ENCODE measurements at regions not wholly inside any gene's neighbourhood (a gene's known extent, or its start where the extent isn't known, plus 50 kb on each side); places are given as distances from the start of the nearest gene placed in this dataset.

DNA sequence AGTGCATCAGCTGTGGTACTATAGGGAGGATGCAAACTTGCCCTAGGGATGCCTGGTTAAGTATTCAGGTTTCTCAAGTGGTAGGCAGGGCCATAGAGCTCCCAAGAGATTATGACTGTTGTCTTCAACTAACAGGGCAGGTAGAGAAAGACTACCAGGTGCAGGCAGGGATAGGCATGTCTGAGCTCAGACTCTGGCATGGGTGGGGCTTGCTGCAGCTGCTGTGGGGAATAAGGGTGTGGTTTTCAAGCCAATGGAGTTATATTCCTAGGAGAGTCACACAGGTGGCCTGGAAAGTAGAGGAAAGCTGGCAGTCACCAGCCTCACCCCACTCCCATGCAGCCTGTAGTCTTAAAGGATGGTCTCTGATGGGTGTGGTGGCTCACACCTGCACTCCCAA is 673.4 kb upstream of the ADGRL4 start:
- Histone ChIP-seq H3K36me3 (no peaks in the 10 kb centered on the region), H3K4me3 (no peak overlapping the region), H3K9me3 (replicated peaks) (peaks cover 48% of the 10 kb centered on the region), H3K4me1 (no peaks in the 10 kb centered on the region), H3K27me3 (ENCODE audit: low read depth) (no peaks in the 10 kb centered on the region), H3K27ac (replicated peaks) (no peak overlapping the region)
- no peak for DNase-seq
- TF ChIP-seq, protein P1, sequence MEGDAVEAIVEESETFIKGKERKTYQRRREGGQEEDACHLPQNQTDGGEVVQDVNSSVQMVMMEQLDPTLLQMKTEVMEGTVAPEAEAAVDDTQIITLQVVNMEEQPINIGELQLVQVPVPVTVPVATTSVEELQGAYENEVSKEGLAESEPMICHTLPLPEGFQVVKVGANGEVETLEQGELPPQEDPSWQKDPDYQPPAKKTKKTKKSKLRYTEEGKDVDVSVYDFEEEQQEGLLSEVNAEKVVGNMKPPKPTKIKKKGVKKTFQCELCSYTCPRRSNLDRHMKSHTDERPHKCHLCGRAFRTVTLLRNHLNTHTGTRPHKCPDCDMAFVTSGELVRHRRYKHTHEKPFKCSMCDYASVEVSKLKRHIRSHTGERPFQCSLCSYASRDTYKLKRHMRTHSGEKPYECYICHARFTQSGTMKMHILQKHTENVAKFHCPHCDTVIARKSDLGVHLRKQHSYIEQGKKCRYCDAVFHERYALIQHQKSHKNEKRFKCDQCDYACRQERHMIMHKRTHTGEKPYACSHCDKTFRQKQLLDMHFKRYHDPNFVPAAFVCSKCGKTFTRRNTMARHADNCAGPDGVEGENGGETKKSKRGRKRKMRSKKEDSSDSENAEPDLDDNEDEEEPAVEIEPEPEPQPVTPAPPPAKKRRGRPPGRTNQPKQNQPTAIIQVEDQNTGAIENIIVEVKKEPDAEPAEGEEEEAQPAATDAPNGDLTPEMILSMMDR (IDR thresholded peaks at IDR 0.05; ENCODE audit: borderline replicate concordance) = no peak
- intact Hi-C loops (cut with micrococcal nuclease) = no loop called here

DNA sequence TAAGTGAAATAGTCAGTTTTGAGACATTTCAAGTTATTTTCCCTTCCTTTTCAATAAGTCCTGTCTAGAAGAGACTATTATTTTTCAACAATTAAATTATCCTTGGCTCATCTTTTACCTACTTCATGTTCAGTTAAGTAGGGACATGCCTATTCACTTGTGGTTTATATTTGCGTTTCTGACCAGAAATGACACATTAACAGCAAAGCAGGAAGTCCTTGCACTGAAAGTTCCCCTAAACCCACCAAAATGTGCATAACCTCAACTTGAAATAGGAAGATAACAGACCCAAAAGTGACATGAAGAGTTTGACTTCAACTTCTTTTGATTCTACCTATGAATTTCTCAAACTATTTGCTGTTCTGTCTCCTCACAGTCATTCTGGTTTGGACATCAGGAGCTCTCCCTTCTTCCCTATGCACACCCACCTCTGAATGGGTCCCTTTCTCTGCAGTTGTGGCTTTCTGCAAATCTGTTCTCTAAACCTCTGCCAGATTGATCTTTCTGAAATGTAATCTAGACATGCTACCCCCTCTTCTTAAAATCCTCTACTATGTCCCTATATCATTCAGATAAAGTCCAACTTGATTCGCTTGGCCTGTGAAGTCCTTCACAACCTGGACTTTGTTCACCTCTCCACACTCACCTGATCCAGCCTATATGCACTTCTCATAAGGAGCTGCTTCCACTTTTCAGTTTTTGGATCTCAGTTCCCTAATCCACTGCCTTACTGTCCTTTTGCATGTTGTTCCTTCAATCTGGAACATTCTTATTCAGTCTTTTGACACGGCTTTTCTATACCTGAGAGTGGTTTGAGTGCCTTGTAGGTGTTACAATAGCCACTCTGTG is 661.5 kb upstream of the ADGRL4 start:
- no peak overlapping the region for H3K4me3 ChIP-seq

DNA sequence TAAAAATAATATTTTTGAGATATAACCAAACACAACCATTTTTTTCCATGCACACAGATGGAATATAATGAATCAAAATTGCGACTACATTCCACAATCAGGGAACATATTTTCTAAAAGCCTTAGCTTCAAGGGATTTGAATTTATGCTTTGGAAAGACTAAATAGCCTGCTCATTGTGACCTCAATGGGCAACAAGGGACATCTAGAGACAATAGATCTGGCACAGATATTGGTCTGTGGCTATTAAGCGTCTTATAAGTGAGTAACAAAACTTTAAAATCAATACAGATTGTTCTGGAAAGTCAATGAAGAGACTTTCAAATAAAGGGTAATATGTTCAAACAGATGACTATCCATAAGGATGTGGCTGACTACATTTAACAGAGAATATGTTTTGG is 660.6 kb upstream of the ADGRL4 start:
- Histone ChIP-seq H3K4me3 (no peak overlapping the region), H3K36me3 (no peaks in the 10 kb centered on the region), H3K27ac (replicated peaks) (no peak overlapping the region), H3K27me3 (ENCODE audit: low read depth) (no peaks in the 10 kb centered on the region), H3K9me3 (replicated peaks) (peaks cover 6% of the 10 kb centered on the region), H3K4me1 (no peaks in the 10 kb centered on the region)
- no peak for DNase-seq
- TF ChIP-seq, protein P1 (IDR thresholded peaks at IDR 0.05; ENCODE audit: borderline replicate concordance) = no peak
- intact Hi-C loops (cut with micrococcal nuclease) = no loop called here

More for the DNA sequence above, 661.5 kb upstream of the ADGRL4 start:
- H3K27me3 ChIP-seq (ENCODE audit: low read depth) = no peaks in the 10 kb centered on the region
- no peaks in the 10 kb centered on the region for H3K36me3 ChIP-seq
- DNase-seq = no peak
- TF ChIP-seq, protein P1 (IDR thresholded peaks at IDR 0.05; ENCODE audit: borderline replicate concordance) = no peak
- peaks cover 6% of the 10 kb centered on the region for H3K9me3 ChIP-seq (replicated peaks)
- intact Hi-C loops (cut with micrococcal nuclease) = no loop called here
- no peaks in the 10 kb centered on the region for H3K4me1 ChIP-seq
- no peak overlapping the region for H3K27ac ChIP-seq (replicated peaks)

DNA sequence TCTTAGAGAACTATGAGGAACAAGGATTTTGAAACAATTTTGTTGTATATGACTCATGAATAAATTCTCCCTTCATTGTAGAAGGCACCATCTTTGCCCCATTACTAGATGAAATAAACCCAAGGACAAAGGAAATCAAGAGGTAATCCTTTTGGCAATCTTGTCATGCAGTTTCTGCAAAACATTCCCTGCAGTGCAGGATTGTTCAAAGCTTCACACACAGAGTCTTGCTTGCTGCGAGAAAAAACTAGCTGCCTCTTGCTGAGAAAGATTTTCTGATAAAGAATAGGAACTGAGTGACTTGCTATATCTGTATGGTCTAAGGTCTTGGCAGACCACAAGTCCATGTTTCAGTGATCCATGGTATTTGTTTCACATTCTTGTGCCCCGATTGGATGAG is 657.4 kb upstream of the ADGRL4 start:
- no peak overlapping the region for H3K4me3 ChIP-seq
- no peak for DNase-seq
- intact Hi-C loops (cut with micrococcal nuclease) = no loop called here
- H3K9me3 ChIP-seq (replicated peaks) = peaks cover 6% of the 10 kb centered on the region
- H3K27me3 ChIP-seq (ENCODE audit: low read depth) = no peaks in the 10 kb centered on the region
- H3K36me3 ChIP-seq = no peaks in the 10 kb centered on the region
- H3K27ac ChIP-seq (replicated peaks) = no peak overlapping the region
- no peaks in the 10 kb centered on the region for H3K4me1 ChIP-seq
- TF ChIP-seq, protein P1 (IDR thresholded peaks at IDR 0.05; ENCODE audit: borderline replicate concordance) = no peak

DNA sequence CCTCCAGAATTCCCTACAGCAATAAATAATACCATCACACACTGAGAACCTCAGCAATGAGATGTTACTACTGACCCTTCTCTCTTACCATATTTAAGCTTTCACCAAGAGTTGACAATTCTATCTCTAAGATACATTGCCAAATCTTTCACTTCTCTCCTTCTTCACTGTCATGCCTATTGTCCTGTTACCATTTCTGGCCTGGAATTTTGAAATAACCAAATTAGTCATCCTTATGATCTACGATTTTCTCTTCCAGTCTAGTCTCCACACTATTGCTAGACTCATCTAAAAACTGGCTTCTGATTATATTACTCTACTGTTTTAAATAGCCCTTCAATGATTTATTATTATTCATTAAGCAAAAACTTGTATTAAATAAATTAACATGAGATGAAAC is 656.1 kb upstream of the ADGRL4 start:
- intact Hi-C loops (cut with micrococcal nuclease) = no loop called here
- no peak overlapping the region for H3K27ac ChIP-seq (replicated peaks)
- no peaks in the 10 kb centered on the region for H3K4me1 ChIP-seq
- H3K4me3 ChIP-seq = no peak overlapping the region
- no peaks in the 10 kb centered on the region for H3K36me3 ChIP-seq
- no peak for DNase-seq
- H3K9me3 ChIP-seq (replicated peaks) = peaks cover 6% of the 10 kb centered on the region
- no peaks in the 10 kb centered on the region for H3K27me3 ChIP-seq (ENCODE audit: low read depth)
- TF ChIP-seq, protein P1 (IDR thresholded peaks at IDR 0.05; ENCODE audit: borderline replicate concordance) = no peak
